CD4-positive, alpha-beta memory T cell (primary cell): ENCODE measurements at regions not wholly inside any gene's neighbourhood (a gene's known extent, or its start where the extent isn't known, plus 50 kb on each side); places are given as distances from the start of the nearest gene placed in this dataset.
"Not testable (repeated sequence)": the region's sequence is repeated elsewhere in the genome, so short reads cannot be mapped to it uniquely, and the experiment has no call there.

ENCODE experiments used
- CTCF ChIA-PET: fragments of 350-600 bp; sonication (Branson Sonifier 250); formaldehyde crosslinking; loops from one replicate; lab custom pipeline; 2021; ENCODE audit warnings: inconsistent platforms; ENCODE audit not compliant: partially characterized antibody; lab: Charles Lee
- POLR2A ChIA-PET: fragments of 350-600 bp; sonication (Branson Sonifier 250); formaldehyde crosslinking; loops from one replicate; lab custom pipeline; 2021; ENCODE audit not compliant: partially characterized antibody; lab: Charles Lee
- DNase-seq, 5 donors: peaks; one replicate each; pipeline versions ENCODE4 v3.0.0 to v3.0.0-alpha.2; 2020 to 2022; ENCODE audit warnings: mixed read lengths in 1 of 5
- H3K27ac ChIP-seq: one replicate; pipeline ENCODE4 v1.7.0; 2013; ENCODE audit warnings: low read depth, low read length
- H3K27me3 ChIP-seq: 2 replicates; pipeline ENCODE4 v1.7.0; 2013; ENCODE audit warnings: mild to moderate bottlenecking, low read length, moderate library complexity; ENCODE audit not compliant: insufficient read depth
- H3K36me3 ChIP-seq: 2 replicates; pipeline ENCODE4 v1.7.0; 2013; ENCODE audit warnings: mild to moderate bottlenecking, low read length, moderate library complexity; ENCODE audit not compliant: insufficient read depth
- H3K4me1 ChIP-seq: 2 replicates; pipeline ENCODE4 v1.7.0; 2013; ENCODE audit warnings: mild to moderate bottlenecking, low read length, moderate library complexity; ENCODE audit not compliant: insufficient read depth
- H3K4me3 ChIP-seq, 2 donors: one replicate each; pipeline ENCODE4 v1.7.0; 2013; ENCODE audit warnings: low read length in 2 of 2, mild to moderate bottlenecking in 1 of 2
- H3K9me3 ChIP-seq, 2 donors: one replicate each; pipeline ENCODE4 v1.7.0; 2013; ENCODE audit warnings: low read length in 2 of 2, control low read depth in 1 of 2; ENCODE audit not compliant: control insufficient read depth in 1 of 2
- H3K27ac Mint-ChIP-seq, 7 donors: one replicate each; pipeline ENCODE4 v1.8.0; 2020 to 2021; ENCODE audit warnings: mixed read lengths in 7 of 7, mild to moderate bottlenecking in 6 of 7, inconsistent platforms in 3 of 7, moderate library complexity in 3 of 7
- H3K27me3 Mint-ChIP-seq, 2 donors: one replicate each; pipeline ENCODE4 v1.8.0; 2020 to 2021; ENCODE audit warnings: mixed read lengths in 2 of 2
- H3K36me3 Mint-ChIP-seq, 2 donors: one replicate each; pipeline ENCODE4 v1.8.0; 2020 to 2021; ENCODE audit warnings: mixed read lengths in 2 of 2, inconsistent platforms in 1 of 2, mild to moderate bottlenecking in 1 of 2
- H3K4me1 Mint-ChIP-seq, 4 donors: one replicate each; pipeline ENCODE4 v1.8.0; 2020 to 2021; ENCODE audit warnings: mixed read lengths in 4 of 4, mild to moderate bottlenecking in 1 of 4
- H3K4me3 Mint-ChIP-seq, 8 donors: one replicate each; pipeline ENCODE4 v1.8.0; 2020 to 2021; ENCODE audit warnings: mixed read lengths in 8 of 8, mild to moderate bottlenecking in 7 of 8, moderate library complexity in 6 of 8, inconsistent platforms in 3 of 8
- H3K9me3 Mint-ChIP-seq, 8 donors: one replicate each; pipeline ENCODE4 v1.8.0; 2020 to 2021; ENCODE audit warnings: mixed read lengths in 8 of 8, mild to moderate bottlenecking in 5 of 8, inconsistent platforms in 3 of 8, moderate library complexity in 1 of 8
- intact Hi-C: fragments of 100-400 bp; cut with micrococcal nuclease; formaldehyde crosslinking; loops from one replicate; pipeline ENCODE4 v1.15.1; 2023

DNA sequence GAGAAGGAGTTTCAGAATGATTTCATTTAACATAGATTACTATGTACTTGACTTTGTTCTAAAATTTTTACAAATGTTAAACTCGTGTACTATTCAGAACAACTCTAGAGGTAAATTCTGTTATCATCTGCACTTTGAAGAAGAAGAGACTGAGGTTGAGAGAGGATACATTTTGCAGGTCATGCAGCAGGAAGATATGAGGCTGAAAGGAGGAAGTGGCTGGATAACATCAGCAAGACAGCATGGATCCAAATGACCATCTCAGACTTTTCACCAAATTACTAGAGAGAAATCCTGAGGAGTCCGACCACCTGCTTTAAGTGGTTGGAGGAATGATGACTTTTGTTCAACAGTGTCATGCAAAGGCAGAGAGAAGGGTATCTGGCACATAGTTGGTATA lies 84.9 kb downstream of the ASCL4 start:
- H3K4me1 ChIP-seq: no peaks in the 10 kb centered on the region
- H3K4me3 ChIP-seq: no peak overlapping the region
- H3K36me3 ChIP-seq: no peaks in the 10 kb centered on the region
- CTCF ChIA-PET: no interaction called here
- H3K27ac ChIP-seq: no peak overlapping the region
- Mint-ChIP-seq H3K27me3 (peaks cover 43 to 54% of the 10 kb centered on the region in 2 donors), H3K9me3 (no peaks in the 10 kb centered on the region), H3K4me3 (no peak overlapping the region), H3K4me1 (peaks cover 0 to 2% (median 0%) of the 10 kb centered on the region in 4 donors), H3K27ac (no peak overlapping the region), H3K36me3 (no peaks in the 10 kb centered on the region)
- no peak for DNase-seq
- POLR2A ChIA-PET: no interaction called here
- peaks cover 3% of the 10 kb centered on the region for H3K27me3 ChIP-seq
- intact Hi-C loops: no loop called here
- H3K9me3 ChIP-seq: no peaks in the 10 kb centered on the region

DNA sequence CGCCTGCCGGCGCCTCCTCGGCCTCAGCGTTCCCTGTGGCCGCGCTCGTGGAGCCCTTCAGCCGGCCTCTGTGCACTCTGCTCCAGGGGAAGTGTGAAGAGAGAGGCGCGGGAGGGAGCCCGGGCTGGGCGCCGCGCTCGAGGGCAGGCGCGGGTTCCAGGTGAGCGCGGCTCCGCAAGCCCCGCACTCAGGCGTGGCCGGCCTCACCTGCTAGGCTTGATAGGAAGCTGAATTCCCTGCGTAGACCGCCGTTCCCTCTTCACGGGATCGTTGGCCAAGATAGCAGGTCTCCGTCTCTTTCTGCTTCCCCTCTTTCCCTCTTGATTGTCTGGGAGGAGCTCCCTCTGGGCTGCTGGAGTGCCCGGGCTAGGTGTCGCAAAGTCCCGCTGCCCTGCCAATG lies 89.7 kb downstream of the ASCL4 start:
- Mint-ChIP-seq H3K4me3 (no peak overlapping the region), H3K9me3 (peaks cover 0 to 2% (median 0%) of the 10 kb centered on the region in 8 donors), H3K4me1 (peaks cover 0 to 2% (median 0%) of the 10 kb centered on the region in 4 donors), H3K27me3 (peaks cover 40 to 56% of the 10 kb centered on the region in 2 donors), H3K27ac (no peak overlapping the region), H3K36me3 (no peaks in the 10 kb centered on the region)
- Histone ChIP-seq H3K27me3 (no peaks in the 10 kb centered on the region), H3K27ac (no peak overlapping the region), H3K36me3 (no peaks in the 10 kb centered on the region), H3K4me3 (no peak overlapping the region), H3K4me1 (no peaks in the 10 kb centered on the region), H3K9me3 (no peaks in the 10 kb centered on the region)
- no peak for DNase-seq
- intact Hi-C loops: no loop called here
- POLR2A ChIA-PET: no interaction called here
- CTCF ChIA-PET: no interaction called here

- intact Hi-C loops, POLR2A ChIA-PET, H3K9me3 Mint-ChIP-seq, H3K4me3 ChIP-seq, H3K4me1 ChIP-seq, H3K27me3 ChIP-seq, H3K4me1 Mint-ChIP-seq, H3K36me3 ChIP-seq, H3K4me3 Mint-ChIP-seq, H3K27ac ChIP-seq, DNase-seq, H3K36me3 Mint-ChIP-seq, H3K9me3 ChIP-seq, CTCF ChIA-PET: not testable (repeated sequence)
- H3K27ac Mint-ChIP-seq: peak overlapping the region in 1 of 7 donors; percentile 36
- H3K27me3 Mint-ChIP-seq: peaks cover 40 to 57% of the 10 kb centered on the region in 2 donors
Observed at GRCh38 chr12:107864727-107865126, 90.2 kb downstream of the ASCL4 start.

- Mint-ChIP-seq H3K4me1 (no peaks in the 10 kb centered on the region), H3K4me3 (no peak overlapping the region), H3K27me3 (peaks cover 18 to 19% of the 10 kb centered on the region in 2 donors), H3K9me3 (no peaks in the 10 kb centered on the region), H3K27ac (no peak overlapping the region), H3K36me3 (no peaks in the 10 kb centered on the region)
- intact Hi-C loops: no loop called here
- H3K27ac ChIP-seq: no peak overlapping the region
- no peaks in the 10 kb centered on the region for H3K36me3 ChIP-seq
- CTCF ChIA-PET: no interaction called here
- H3K27me3 ChIP-seq: no peaks in the 10 kb centered on the region
- H3K4me1 ChIP-seq: no peaks in the 10 kb centered on the region
- DNase-seq: no peak
- no peaks in the 10 kb centered on the region for H3K9me3 ChIP-seq
- POLR2A ChIA-PET: no interaction called here
- H3K4me3 ChIP-seq: no peak overlapping the region
Observed at GRCh38 chr12:107873223-107873622, 98.7 kb downstream of the ASCL4 start.

GRCh38 chr12:107875786-107876185 lies 101.3 kb downstream of the ASCL4 start:
- Mint-ChIP-seq H3K27ac (no peak overlapping the region), H3K9me3 (no peaks in the 10 kb centered on the region), H3K4me3 (no peak overlapping the region), H3K27me3 (peaks cover 13% of the 10 kb centered on the region in 2 donors), H3K36me3 (no peaks in the 10 kb centered on the region), H3K4me1 (no peaks in the 10 kb centered on the region)
- intact Hi-C loops: no loop called here
- Histone ChIP-seq H3K36me3 (no peaks in the 10 kb centered on the region), H3K9me3 (no peaks in the 10 kb centered on the region), H3K27ac (no peak overlapping the region), H3K27me3 (no peaks in the 10 kb centered on the region), H3K4me3 (no peak overlapping the region), H3K4me1 (no peaks in the 10 kb centered on the region)
- ChIA-PET CTCF (no interaction called here), POLR2A (no interaction called here)
- DNase-seq: no peak

- H3K4me1 Mint-ChIP-seq: peaks cover 0 to 2% (median 0%) of the 10 kb centered on the region in 4 donors
- no peak overlapping the region for H3K27ac ChIP-seq
- H3K4me3 ChIP-seq: no peak overlapping the region
- no peaks in the 10 kb centered on the region for H3K9me3 Mint-ChIP-seq
- H3K4me3 Mint-ChIP-seq: no peak overlapping the region
- peak overlapping the region in 2 of 7 donors; percentile 15 to 28 for H3K27ac Mint-ChIP-seq
- H3K27me3 Mint-ChIP-seq: peaks cover 6 to 21% of the 10 kb centered on the region in 2 donors
- no peaks in the 10 kb centered on the region for H3K36me3 Mint-ChIP-seq
- no peaks in the 10 kb centered on the region for H3K27me3 ChIP-seq
- DNase-seq: peak in 4 of 5 donors; percentile 6 to 21 (median 18)
- CTCF ChIA-PET: interaction anchor here (0.6 to 1.5 kb wide), 3 partner anchors 207 to 213 kb away, joined by 3 to 8 read pairs (median 4); no protein-coding TSS in a partner anchor
- H3K4me1 ChIP-seq: no peaks in the 10 kb centered on the region
- no peaks in the 10 kb centered on the region for H3K9me3 ChIP-seq
- POLR2A ChIA-PET: no interaction called here
- intact Hi-C loops: loop anchor here (2.0 to 5.0 kb wide), 2 partner anchors 124 to 753 kb away; partner anchors contain the start of gene PRDM4
- no peaks in the 10 kb centered on the region for H3K36me3 ChIP-seq
Observed at GRCh38 chr12:107884769-107885694, 110.5 kb downstream of the ASCL4 start.

- intact Hi-C loops: loop anchor here (5.0 kb wide), 1 partner anchor 756 kb away; no protein-coding TSS in a partner anchor
- no peak for DNase-seq
- Mint-ChIP-seq H3K36me3 (no peaks in the 10 kb centered on the region), H3K27ac (no peak overlapping the region), H3K27me3 (peaks cover 9 to 18% of the 10 kb centered on the region in 2 donors), H3K4me1 (peaks cover 0 to 2% (median 0%) of the 10 kb centered on the region in 4 donors), H3K9me3 (no peaks in the 10 kb centered on the region), H3K4me3 (no peak overlapping the region)
- Histone ChIP-seq H3K36me3 (no peaks in the 10 kb centered on the region), H3K4me1 (no peaks in the 10 kb centered on the region), H3K27me3 (no peaks in the 10 kb centered on the region), H3K9me3 (no peaks in the 10 kb centered on the region), H3K4me3 (no peak overlapping the region), H3K27ac (no peak overlapping the region)
- POLR2A ChIA-PET: no interaction called here
- CTCF ChIA-PET: no interaction called here
Observed at GRCh38 chr12:107888789-107889188, 114.3 kb downstream of the ASCL4 start.
